TTC549 (cell line): ENCODE measurements at regions not wholly inside any gene's neighbourhood (a gene's known extent, or its start where the extent isn't known, plus 50 kb on each side); places are given as distances from the start of the nearest gene placed in this dataset.
"Not testable (repeated sequence)": the region's sequence is repeated elsewhere in the genome, so short reads cannot be mapped to it uniquely, and the experiment has no call there.

Experiments used
- FAIRE-seq: peaks from 2 replicates; lab custom pipeline; 2012; peaks lifted over from hg19 to GRCh38; lab: Jason Lieb, UNC

DNA sequence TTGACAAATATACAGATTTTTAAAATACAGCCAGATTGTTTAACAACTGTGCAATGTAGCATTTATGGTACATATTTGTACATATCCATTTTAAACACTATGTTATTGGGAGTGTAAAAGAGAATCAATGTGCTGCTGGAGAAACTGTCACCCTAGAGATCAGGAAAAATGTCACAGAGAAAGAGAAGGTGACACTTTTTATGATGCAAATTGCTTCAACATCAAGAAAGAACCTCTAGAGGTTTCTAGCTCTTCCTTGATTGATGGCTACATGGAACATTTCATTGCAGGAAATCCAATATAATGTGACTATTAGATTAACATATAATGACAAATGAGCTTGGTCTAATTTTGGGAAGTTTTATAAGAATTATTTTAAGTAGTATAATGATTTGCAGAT, 1491.2 kb upstream of the PCDH20 start:
- no peak for FAIRE-seq

DNA sequence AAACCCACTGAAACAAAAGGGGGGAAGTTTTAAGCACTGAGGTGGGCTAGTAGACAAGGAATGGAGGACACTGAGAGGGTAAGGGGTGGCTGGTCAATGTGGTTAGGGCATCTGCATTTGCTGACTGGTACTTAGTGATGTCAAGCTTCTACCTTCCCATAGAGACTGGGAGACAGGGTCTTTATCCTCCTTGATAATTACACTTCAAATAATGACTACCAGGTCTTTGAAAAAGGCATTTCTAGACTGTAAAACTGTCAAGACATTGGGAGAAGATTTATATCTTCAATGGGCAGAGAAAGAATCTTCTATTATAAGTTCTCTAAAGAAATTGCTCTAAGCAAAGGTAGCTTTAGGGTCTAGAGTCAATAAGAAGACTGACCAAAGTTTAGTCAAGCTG, 1490.8 kb upstream of the PCDH20 start:
- FAIRE-seq: no peak

- no peak for FAIRE-seq
Measured at GRCh38 chr13:62887046-62887445, 1471.4 kb upstream of the PCDH20 start.

DNA sequence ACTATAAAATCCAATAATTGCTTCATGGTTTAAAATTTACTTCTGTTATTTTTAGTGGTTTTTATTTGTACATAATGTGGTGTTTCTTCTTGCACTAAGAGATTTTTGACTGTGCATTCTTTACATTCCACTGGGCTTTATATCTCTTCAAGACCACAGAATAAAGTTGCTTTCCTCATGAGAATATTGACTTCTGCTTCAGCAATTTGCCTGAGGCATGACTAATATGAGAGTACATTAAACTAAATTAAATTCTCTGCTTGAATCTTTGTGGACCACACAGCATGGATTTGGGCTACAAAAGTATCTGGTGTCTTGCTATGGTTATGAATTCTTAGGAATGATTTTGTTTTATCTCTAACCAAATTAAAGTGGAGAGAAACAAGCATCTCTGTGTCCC, 1463.4 kb upstream of the PCDH20 start:
- no peak for FAIRE-seq

DNA sequence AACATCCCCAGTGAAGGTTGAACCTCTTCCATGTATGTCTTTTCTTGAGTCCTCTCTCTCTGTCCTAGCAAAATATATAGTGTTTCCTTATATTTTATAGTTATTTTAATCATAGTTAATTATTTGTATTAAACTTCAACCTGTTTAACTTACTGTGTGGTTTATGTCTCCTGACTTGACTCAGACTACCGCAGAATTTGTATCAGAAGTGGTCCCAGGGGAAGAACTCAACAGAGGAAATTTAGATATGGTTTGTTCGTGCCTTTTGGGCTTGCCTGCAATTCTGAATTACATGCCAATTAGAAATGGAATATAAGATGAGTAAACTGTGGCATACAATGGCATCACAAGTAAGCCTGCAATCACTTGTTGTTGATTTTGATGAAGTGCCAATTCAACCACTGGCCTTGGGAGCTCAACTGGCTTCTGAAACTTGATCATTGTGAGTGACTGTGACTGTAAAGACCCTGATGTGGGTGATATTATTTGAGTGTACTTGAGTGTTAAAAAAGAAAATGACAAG, 1459.5 kb upstream of the PCDH20 start:
- no peak for FAIRE-seq

DNA sequence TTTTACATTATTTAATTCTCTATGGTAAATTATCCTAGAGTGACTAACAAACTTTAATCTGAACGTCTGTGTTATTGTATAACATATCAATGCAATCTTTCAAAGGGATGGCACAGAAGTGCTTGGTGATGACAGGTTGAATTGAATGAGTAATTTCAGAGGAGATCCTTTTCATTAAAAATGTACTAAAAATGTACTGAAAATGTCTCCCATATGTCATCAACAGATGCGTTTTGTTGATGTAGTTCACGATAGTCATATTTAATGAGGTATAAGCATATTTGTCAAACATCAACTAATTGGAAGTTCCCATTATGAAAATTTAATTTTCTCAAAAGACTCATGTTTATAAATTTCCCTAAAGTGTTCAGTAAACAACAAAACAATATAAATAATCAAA, 1434.7 kb upstream of the PCDH20 start:
- FAIRE-seq: no peak

DNA sequence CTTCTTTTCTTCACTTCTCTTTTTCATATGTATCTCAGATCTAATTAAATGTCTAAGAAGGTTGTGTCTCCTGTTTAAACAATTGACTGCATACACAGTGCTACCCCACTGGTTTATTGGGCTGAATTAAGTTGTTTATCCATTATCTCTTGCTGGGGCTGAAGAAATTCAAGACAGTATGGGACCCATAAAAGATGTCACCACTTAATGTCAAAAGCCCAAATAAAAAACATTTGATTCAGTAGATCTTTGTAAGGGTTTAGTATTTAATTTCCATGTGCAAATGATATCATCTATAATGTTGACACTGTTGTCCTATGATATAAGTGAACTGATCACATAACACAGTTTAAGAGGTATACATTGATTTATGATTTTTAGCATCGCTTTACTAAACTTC, 1431.9 kb upstream of the PCDH20 start:
- FAIRE-seq: no peak

DNA sequence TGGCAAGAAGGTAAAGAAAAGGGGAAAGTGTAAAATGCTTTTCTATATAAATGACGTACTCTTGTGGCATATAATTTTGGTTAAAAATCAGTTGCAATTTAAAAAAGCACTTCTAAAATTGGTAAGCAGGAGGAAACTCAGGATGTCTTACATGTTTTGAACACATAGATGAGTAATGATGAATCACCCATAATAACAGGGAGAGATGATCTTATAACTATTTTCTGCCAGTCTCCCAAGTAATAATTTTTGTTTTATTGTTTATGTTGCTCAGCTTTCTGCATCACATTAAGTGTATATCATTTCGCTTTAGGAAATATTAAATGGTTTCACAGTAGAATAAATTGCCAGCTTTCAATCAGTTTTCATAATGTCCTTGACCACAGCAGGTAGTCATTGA, 1430.7 kb upstream of the PCDH20 start:
- FAIRE-seq: no peak

DNA sequence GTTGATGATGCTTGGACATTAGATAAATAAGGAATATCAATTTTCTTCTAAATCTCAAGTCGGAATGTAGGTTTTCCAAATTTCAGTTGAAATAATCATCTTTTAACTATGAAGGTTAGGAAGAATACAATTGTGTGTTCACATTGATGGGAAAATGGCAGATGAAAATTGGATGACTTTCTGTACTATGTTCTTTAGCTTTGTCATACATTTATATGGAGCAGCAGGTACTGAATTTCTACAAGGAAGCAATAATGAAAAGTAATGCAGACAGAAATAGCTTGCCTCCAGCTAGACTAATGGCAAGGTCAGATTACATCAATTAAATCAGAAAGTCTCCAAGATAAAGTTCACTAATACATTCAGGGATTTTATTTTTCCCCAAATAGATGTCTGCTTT, 1423.7 kb upstream of the PCDH20 start:
- FAIRE-seq: no peak

GRCh38 chr13:62838929-62839328, 1423.3 kb upstream of the PCDH20 start:
- no peak for FAIRE-seq

GRCh38 chr13:62837895-62838294, 1422.2 kb upstream of the PCDH20 start:
- no peak for FAIRE-seq

DNA sequence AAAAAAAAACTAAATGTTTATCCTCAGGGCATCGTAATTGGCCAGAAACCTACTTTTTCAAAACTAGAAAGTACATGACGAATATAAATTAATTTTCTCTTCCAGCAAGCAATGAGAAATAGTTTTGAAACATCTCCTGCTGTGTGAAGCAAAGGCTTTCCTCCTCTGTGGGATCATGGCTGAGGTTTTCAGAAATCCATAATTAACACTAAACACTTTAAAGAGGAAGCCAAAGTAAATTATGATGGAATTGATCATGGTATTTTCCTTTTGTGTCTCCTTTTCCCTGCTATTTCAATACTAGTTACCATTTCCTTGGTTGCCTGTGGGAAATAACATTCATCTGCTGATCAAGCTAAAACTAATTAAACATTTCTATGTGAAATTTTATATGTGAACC, 1413.8 kb upstream of the PCDH20 start:
- no peak for FAIRE-seq

DNA sequence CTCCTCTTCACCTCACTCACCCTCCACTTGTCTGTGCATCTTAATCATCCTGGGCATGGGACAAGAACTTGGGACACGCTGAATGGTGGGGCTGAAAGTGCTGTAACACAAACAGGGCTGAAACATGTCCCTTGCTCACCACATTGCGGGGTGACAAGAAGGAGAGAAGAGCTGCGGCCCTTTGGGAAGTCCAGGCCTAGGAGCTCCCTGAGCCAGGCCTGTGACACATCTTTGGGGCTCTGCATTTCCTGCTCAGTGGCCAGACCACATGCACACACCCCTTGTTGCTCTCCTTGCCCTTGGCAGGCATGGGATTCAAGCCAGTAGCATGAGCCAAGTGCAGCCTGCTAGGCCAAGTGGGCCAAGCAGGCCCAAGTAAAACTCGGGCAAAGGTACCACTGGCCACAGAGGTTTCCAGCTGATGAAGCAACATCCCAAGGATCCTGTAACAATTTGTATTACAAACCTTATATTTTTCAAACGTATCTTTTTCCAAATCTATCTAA, 1384.3 kb upstream of the PCDH20 start:
- FAIRE-seq: no peak

GRCh38 chr13:62799038-62799535, 1383.4 kb upstream of the PCDH20 start:
- no peak for FAIRE-seq

GRCh38 chr13:62793850-62794249, 1378.2 kb upstream of the PCDH20 start:
- FAIRE-seq: no peak

- FAIRE-seq: no peak
Measured at GRCh38 chr13:62781866-62782265, 1366.2 kb upstream of the PCDH20 start.

DNA sequence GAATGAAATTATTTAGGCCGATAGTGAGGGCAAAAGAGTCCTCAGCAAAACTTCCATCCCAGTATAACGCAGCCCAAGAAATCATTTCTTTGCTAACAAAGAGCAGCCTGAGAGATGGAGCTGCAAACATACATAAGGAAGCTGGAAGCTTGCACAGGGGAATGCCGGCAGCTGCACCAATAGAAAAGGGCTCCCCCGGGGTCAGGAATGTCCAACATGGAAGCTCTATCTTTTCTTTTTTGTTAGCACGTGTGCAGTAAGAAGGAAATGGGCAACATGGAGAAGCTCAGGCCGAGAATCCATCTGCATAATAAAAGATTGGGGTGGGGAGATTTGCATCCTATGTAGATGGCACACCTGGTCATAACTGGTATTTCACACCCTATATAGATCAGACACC, 1363.5 kb upstream of the PCDH20 start:
- FAIRE-seq: no peak

DNA sequence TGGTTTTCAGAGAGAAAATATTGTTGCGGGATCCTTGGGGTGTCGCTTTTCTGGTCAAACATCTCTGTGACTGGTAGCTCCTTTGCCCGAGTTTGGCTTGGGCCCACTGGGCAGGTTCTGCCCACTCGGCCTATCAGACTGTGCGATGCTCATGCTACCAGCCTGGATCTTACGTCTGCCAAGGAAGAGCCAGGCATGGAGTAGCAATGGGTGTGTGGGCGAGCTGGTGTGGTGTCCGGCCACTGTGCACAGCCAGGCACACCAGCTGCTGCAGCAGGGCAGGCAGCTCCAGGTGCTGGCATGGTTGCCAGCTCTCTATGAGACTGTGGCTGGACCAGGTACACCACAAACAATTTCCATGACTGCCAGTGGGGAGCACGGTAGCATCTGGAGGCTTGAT, 1351.8 kb upstream of the PCDH20 start:
- no peak for FAIRE-seq

DNA sequence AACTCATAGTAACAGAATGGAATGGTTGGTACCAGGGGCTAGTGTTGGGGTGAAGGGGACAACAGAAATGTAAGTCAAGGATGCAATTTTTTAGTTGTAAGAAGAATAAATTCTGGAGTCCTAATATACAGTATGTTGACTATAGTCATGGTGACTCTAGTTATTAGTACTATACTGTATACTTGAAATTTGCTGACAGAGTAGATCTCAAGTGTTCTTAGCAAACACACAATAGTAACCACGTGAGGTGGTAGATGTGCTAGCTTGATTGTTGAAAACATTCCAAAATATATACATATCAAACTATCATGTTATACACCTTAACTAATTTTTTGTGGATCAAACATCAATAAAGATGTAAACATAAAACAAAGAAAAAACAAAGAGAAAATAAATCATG, 1345.1 kb upstream of the PCDH20 start:
- FAIRE-seq: no peak

DNA sequence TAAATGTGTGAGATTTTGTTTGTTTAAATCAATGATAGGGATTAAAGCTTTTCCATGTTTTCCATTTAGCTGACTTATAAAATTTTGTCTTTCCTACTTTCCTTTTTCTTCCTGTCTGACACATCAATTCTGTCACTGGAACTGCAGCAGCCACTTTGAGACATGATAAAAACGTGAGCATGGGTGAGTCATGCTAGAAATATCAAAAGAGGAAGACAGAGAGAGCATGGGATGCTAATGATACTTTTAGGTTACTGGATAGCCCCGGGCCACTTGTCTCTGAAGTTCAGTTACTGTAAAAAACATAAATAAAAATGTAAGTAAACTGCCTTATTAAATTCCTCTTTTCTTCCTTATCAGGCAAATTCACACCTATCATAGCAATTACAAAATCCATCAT, 1332.0 kb upstream of the PCDH20 start:
- FAIRE-seq: no peak

DNA sequence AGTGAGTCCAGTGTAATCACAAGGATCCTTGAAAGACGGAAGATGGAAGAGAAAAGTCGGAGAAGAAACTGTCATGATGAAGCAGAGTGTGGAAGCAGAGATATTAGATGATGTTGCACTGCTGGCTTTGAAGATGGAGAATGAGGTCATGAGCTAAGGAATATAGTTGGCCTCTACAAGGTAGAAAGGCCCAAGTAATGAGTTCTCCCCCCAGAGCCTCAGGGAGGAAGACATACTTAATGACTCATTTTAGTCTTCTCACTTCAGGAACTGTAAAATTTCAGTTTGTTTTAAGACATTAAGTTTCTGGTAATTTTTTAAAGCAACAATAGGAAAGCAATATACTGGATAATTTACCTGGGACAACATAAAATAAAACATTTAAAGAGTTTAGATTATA, 1331.5 kb upstream of the PCDH20 start:
- no peak for FAIRE-seq

DNA sequence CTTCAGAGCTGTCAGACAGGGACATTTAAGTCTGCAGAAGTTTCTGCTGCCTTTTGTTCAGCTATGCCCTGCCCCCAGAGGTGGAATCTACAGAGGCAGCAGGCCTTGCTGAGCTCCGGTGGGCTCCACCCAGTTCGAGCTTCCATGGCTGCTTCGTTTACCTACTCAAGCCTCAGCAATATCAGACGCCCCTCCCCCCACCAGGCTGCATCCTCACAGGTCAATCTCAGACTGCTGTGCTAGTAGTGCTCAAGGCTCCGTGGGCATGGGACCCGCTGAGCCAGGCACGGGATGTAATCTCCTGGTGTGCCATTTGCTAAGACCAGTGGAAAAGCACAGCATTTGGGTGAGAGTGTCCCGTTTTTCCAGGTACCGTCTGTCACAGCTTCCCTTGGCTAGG, 1314.1 kb upstream of the PCDH20 start:
- not testable (repeated sequence) for FAIRE-seq

DNA sequence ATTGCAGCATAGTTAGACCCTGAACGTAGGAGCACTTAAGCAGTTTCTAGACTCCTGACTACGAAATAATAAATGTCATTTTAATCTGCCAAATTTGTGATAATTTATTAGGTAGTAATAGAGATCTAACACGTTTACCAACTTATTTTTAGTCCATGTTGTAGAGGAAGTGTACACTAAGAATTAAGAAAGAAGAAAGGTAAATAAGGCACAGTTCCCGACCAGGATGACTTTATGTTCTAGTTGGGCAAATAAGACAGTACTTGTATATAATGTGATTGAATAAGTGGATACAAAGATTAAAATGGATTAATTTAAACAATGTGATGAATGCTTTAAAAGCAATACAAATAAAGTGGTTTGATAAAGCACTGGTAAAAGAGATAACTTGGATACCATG, 1306.2 kb upstream of the PCDH20 start:
- FAIRE-seq: no peak

DNA sequence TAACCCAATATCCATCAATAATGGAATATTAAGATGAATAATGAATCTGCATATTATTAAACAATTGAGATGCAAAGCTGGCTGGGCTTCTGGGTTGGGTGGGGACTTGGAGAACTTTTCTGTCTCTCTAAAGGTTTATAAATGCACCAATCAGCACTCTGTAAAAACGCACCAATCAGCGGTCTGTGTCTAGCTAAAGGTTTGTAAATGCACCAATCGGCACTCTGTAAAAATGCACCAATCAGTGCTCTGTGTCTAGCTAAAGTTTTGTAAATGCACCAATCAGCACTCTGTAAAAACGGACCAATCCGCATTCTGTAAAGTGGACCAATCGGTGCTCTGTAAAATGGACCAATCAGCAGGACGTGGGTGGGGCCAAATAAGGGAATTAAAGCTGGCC, 1296.3 kb upstream of the PCDH20 start:
- not testable (repeated sequence) for FAIRE-seq

DNA sequence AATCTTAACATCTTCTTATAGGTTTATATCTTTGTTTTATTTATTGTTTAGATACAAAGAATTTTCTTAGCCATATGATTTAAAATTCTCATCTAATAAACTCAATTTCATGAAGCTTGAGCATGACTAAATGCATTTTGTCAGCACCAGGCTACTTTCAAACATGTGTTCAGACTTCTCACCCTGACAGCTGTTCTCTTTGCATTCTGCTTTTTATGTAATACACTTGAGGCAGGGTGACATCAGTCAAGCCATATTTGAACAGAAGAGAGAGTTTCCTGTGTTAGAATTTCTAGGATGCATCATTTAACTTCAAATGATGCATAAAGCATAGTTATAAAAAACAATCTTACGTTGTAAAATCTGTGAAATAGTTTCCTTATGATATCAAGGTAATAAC, 1295.1 kb upstream of the PCDH20 start:
- FAIRE-seq: no peak
